Thoracic aorta (tissue), 2 donors: ENCODE measurements at regions not wholly inside any gene's neighbourhood (a gene's known extent, or its start where the extent isn't known, plus 50 kb on each side); places are given as distances from the start of the nearest gene placed in this dataset.

Experiments
- ATAC-seq: fragments of 150-250 bp; one replicate; pipeline ENCODE4 v1.8.0; 2017; ENCODE audit warnings: low read depth; ENCODE audit not compliant: insufficient number of reproducible peaks, low FRiP score
- DNase-seq: peaks from one replicate; pipeline ENCODE4 v3.0.0-alpha.2; 2020; ENCODE audit warnings: low spot score
- H3K27ac ChIP-seq, 2 donors: fragments of 200-600 bp; sonication (generic); 1 replicate in 1 of 2; 2 replicates in 1 of 2; pipeline ENCODE4 v1.5.1; 2016; ENCODE audit warnings: mild to moderate bottlenecking in 2 of 2, moderate library complexity in 2 of 2
- H3K27me3 ChIP-seq: fragments of 200-600 bp; sonication (generic); replicated peaks from 2 replicates; pipeline ENCODE4 v1.6.0; 2016; ENCODE audit warnings: mild to moderate bottlenecking; ENCODE audit not compliant: insufficient read depth
- H3K36me3 ChIP-seq: fragments of 200-600 bp; sonication (generic); one replicate; pipeline ENCODE4 v1.5.1; 2016
- H3K4me1 ChIP-seq, 2 donors: fragments of 200-600 bp; sonication (generic); 1 replicate in 1 of 2; 2 replicates in 1 of 2; pipeline versions ENCODE4 v1.5.1 to v1.6.0; 2016; ENCODE audit warnings: low read depth in 2 of 2, mild to moderate bottlenecking in 1 of 2; ENCODE audit not compliant: control insufficient read depth in 1 of 2
- H3K4me3 ChIP-seq: fragments of 200-600 bp; sonication (generic); 2 replicates; pipeline ENCODE4 v1.5.1; 2016; ENCODE audit warnings: mild to moderate bottlenecking
- H3K9me3 ChIP-seq: fragments of 200-600 bp; sonication (generic); 2 replicates; pipeline ENCODE4 v1.5.1; 2016
- CTCF ChIP-seq: fragments of 200-600 bp; sonication (generic); IDR thresholded peaks from one replicate; pipeline ENCODE4 v1.5.1; 2019; ENCODE audit warnings: antibody characterized with exemption

DNA sequence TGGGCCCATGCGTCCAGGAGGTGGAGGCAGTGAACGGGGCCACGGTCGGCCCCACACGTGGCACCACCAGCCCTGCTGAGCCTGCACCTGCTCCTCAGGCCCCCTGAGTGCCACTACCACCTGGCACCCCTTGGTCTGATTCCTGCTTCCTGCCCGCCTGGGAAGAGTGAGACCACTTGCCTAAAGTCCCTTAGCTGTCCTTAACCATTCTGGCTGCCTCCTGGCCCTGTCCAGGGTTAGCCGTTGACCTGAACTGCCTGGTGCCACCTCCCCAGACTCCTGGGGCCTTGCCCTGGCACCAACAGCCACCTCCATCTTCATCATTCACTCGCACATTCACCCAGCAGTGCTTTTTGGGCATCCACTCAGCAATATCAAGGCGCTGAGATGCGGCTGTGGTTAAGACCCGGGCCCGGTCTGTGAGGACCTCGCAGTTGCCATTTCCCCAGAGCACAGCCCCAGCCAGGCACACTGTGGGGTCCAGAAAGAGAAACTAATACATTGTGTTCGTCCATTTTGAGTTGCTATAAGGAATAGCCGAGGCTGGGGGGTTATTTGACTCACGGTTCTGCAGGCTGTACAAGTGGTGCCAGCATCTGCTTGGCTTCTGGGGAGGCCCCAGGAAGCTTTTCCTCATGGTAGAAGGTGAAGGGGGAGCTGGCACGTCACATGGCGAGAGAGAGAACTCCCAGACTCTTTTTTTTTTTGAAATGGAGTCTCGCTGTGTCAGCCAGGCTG is 318.4 kb downstream of the SEC14L1 start:
- Histone ChIP-seq H3K27ac (no peak overlapping the region), H3K27me3 (no peaks in the 10 kb centered on the region), H3K36me3 (no peaks in the 10 kb centered on the region), H3K4me3 (no peak overlapping the region), H3K4me1 (peaks cover 5 to 7% of the 10 kb centered on the region in 2 donors), H3K9me3 (no peaks in the 10 kb centered on the region)
- DNase-seq, result no peak
- no peak for ATAC-seq
- no peak for TF ChIP-seq CTCF

GRCh38 chr17:77460514-77461046 is 319.8 kb downstream of the SEC14L1 start:
- H3K4me1 ChIP-seq, result peaks cover 5 to 7% of the 10 kb centered on the region in 2 donors
- H3K4me3 ChIP-seq, result peak overlapping the region; percentile 20
- no peak for ATAC-seq

DNA sequence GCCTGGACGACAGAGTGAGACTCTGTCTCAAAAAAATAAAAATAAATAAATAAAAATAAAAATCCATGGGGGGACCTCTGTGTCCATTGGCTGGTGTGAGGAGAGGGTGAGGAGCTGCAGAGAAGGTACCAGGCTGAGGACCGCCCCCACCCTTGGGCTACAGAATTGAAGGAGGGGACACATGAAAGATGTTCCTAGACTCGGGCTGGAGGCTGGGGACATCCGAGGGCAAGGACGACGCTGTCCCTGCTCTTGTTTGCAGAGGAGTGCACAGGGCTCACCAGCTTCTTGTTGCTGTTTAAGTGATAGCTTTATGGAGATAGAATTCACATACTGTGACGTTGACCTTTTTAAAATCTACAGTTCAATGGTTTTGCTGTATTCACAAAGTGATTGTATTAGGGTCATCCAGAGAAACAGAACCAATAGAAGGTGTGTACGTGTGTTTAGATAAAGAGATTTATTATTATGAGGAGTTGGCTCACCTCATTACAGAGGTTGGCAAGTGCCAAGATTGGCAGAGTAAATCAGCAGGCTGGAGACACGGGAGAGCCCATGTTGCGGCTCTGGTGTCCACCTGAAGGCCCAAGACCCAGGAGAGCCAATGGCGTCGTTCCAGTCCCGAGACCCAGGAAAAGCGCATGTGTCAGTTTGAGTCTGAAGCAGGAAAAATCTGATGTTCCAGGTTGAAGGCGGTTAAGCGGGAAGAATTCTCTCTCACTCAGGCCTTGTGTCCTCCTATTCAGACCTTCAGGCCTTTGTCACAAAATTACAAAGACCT is 320.7 kb downstream of the SEC14L1 start:
- Histone ChIP-seq H3K4me1 (peaks cover 9 to 13% of the 10 kb centered on the region in 2 donors), H3K36me3 (no peaks in the 10 kb centered on the region), H3K27ac (no peak overlapping the region), H3K9me3 (no peaks in the 10 kb centered on the region), H3K27me3 (no peaks in the 10 kb centered on the region), H3K4me3 (no peak overlapping the region)
- DNase-seq (no peak), ATAC-seq (no peak)
- no peak for TF ChIP-seq CTCF

More at GRCh38 chr17:77460514-77461046, 319.8 kb downstream of the SEC14L1 start:
- DNase-seq, result no peak
- Histone ChIP-seq H3K36me3 (no peaks in the 10 kb centered on the region), H3K27ac (no peak overlapping the region), H3K27me3 (no peaks in the 10 kb centered on the region), H3K9me3 (no peaks in the 10 kb centered on the region)
- no peak for TF ChIP-seq CTCF

- ATAC-seq, result no peak
- Histone ChIP-seq H3K4me3 (no peak overlapping the region), H3K9me3 (no peaks in the 10 kb centered on the region), H3K36me3 (no peaks in the 10 kb centered on the region), H3K4me1 (peaks cover 9 to 13% of the 10 kb centered on the region in 2 donors), H3K27ac (no peak overlapping the region), H3K27me3 (no peaks in the 10 kb centered on the region)
- no peak for TF ChIP-seq CTCF
- no peak for DNase-seq
Measured at GRCh38 chr17:77462090-77462489, 321.3 kb downstream of the SEC14L1 start.
